Pulmonary artery endothelial cell (primary cell): ENCODE measurements at regions not wholly inside any gene's neighbourhood (a gene's known extent, or its start where the extent isn't known, plus 50 kb on each side); places are given as distances from the start of the nearest gene placed in this dataset.
"Not testable (repeated sequence)": the region's sequence is repeated elsewhere in the genome, so short reads cannot be mapped to it uniquely, and the experiment has no call there.

ENCODE experiments used
- DNase-seq: peaks from one replicate; pipeline ENCODE4 v3.0.0-alpha.2; 2011; ENCODE audit warnings: low read depth, low spot score

DNA sequence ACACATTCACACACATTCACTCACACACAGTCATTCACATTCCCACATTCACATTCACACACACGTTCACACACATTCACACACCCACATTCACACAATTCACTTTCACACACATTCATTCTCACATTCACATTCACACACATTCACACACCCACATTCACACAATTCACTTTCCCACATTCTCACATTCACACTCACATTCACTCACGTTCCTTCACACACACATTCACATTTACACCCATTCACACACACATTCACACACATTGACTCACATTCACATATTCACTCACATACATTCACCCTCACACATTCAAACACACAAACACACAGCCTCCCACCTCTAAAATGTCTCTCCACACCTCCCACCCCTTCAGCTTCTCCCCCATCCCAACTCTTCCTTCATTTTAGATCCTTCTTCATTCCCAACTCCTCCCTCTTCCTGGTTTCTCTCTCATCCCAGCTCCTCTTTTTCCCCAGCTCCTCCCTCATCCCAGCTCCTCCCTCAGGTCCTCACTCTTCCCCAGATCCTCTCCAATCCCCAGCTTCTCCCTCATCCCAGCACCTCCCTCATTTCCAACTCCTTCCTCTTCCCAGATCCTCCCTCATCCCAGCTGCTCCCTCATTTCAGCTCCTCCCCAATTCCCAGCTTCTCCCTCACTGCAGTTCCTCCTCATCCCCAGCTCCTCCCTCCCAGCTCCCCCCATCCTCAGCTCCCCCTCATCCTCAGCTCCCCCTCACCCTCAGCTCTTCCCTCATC is 111.0 kb downstream of the FAM53A start:
- DNase-seq = no peak

DNA sequence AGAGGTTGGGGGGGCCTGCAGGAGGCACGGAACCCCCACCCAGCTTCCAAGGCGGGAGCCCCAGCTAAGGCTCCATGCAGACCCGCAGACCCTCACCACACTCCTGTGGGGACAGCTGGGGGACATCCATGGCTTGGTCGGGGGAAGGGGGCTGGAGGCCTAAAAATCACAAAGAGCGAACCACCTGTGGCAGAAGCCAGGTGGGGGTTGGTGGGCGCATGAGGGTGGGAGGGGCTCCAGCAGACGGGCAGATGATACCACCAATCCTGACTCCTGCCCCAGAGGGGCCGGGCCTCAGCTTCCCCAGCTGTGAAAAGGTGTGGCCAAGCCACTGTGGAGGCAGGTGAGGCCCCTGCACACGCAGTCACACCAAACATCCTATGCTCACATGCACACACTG is 111.6 kb downstream of the FAM53A start:
- no peak for DNase-seq

DNA sequence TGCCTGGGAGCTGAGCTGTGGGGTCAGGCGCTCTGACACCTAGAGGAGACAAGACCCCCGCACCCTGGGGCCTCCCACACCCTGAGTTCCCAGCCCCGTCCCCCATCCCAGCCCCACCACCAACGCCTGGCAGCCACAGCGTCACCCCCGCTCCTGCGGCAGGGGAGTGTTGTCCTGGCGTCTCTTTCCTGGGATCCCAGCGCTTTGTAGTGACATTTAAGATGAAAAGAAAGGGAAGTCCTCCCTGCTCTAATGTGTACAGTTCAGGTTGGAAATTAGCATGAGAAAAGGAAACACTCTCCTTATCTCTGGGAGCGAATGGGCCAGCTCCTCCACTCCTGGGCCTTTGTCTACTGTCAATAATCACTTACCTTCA is 112.1 kb downstream of the FAM53A start:
- no peak for DNase-seq

DNA sequence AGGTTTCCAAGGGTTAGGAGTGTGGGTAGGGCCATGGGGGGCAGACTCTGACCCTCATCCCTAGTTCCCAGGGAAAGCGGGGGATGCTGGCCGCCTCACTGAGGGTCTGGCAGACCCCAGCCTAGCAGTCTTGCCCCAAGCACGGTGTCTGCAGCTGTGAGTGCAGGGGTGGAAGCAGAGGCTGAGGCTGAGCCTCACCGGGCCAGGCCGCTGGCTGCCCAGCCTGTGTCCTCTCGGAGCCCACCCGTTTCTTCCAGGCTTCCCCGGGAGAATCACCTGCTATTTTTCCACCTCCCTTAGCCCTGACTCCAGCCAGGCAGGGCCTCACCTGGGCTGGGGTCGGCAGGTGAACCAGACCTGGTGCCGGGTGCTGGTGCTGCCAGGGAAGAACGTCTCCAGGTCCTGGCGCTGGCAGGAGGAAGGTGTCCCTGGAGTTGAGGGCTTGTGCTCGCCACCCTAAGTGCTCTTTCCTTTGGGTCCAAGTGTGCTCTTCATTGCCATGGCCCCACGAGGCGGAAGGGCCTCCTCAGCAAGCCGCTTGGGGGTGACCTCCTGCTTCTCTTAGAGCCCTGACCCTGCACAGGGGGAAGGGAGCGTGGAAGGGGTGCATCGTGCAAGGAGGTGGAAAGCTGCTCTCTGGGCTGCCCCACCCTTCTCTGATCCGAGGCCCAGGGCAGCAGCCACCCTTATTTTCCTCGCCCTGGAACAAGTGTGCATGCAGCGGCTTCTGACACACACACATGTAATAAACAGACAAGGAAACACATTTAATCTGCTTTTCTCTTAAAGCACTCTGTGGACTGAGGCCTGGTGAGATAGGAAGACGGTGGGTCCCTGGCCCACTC is 112.7 kb downstream of the FAM53A start:
- no peak for DNase-seq

DNA sequence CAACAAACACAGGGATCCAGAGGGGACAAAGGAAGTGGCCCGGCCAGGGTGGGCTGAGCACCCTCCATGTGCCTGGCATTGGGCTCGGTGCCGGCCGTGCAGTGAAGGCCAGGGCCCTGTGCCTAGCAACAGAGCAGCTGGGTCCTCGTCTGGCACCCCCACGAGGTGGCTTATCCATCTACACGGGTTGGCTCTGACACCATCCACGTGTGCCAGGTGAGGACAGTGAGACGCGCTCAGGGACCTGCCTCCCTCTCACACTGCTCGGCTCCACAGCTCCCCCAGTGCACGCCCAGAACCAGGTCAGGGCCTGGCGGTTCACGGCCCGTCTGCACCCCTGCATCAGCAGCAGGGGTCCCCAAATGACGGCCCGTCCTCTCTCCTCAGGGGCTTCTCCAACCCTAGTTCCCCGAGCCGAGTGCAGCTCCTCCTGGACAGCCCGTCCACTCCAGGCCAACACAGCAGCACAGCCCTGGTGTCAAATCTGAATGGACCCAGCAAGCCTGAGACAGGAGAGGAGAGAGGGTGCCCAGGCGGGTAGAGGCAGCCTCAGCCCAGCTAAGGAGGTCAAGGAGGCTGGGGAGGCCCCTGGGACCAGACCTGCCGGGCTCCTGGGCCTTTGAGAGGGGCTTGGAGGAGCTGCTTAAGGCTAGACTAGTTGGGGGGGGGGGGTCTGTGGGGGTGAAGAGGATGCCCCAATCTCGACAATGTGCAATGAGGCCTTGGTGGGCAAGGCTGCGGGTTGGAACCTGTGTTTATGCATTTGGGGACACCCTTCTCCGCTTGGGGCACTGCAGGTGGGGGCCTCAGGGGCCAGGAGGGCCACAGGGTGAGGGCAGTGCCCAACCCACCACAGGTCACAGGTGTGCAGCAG is 113.6 kb downstream of the FAM53A start:
- no peak for DNase-seq

DNA sequence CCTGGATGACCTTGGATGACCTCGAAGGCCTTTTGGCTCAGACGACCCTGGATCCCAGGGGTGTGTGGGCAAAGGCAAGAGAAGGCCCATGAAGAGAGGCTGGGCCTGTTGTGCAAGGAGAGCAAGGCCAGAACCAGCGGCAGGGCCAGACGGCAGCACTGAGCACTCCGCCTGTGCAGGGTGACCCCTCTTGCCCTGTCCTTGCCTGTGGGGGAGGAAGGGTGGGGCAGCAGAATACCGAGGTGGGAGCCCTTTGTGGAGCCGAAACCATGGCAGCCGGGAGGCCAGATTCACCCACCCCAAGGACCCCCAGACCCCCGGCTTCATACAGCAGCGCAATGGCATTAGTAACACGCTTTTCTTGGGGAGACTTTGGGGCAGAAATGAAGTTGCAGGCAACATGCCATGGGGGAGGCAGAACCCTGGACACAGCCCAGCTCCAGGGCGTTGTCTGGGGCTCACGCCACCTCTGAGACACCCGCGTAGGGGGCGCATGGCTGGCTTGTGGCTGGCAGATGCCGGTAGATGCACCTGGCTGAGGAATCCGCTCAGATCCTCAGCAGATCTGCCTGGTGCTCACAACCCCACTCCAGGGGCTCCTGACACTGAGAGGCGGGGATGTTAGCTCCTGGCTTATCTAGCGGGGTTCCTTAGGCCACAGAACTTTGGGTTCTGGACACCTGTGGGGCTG is 114.5 kb downstream of the FAM53A start:
- no peak for DNase-seq

DNA sequence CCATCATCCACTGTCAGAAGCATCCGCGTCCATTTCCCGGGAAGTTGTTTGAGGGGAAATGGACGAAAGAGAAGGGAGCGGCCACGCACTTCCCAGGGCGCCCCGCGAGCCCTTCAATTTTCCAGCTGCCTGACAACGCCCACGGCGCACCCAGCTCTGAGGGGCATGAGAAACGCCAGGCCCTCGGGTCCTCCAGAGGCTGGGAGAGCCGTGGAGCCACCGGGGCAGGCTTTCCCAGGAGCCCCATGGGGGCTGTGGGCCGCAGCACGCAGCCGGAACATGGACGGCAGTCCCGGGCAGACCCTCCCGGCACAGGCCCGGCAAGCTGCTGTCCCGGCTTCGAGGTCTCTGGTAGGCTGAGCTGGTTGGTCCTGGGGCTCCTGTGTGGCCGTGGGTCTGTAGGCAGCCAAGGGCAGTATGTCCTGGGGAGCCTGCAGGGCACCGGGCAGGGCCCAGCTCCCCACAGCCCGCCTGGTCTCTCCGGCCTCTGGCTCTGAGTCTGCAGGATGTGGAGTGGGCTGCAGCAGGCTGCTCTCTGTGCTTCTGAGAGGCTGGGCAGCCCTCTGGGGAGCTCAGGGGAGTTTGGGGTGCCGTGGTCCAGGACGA is 115.2 kb downstream of the FAM53A start:
- DNase-seq = no peak

DNA sequence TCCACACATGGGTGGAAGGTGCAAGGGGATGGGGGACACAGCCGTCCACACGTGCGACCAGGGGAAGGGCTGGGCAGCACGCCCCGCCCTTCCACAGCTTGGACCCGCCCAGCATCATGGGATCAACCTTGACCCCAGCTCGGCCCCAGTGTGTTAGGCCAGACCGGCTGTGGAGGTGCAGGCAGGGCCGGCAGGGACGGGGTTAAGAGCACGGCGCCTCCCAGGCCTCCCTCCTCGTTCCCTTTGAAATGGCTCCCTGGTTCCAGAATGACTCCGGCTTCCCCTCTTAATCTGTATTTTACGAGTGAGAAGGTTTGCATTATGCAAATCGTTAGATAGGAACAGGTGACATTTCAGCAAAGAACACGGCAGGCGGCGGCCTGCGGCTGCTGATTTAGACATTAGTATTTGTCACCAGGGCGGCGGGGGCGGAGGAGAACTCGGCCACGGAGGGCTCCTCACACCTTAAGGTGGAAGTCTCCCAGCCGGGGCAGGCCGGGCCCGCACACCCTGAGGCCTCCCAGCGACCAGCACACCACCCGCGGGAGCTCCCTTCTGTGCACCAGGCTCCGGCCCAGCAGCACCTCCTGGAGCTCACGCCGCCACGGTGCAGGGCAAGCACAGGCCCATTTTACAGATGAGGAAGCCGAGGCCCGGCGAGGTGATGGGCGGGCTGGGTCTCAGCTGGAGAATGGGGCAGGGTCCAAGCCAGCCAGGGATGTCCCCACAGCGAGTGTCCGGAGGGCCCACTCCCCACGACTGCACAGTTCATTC is 116.1 kb downstream of the FAM53A start:
- DNase-seq = no peak

DNA sequence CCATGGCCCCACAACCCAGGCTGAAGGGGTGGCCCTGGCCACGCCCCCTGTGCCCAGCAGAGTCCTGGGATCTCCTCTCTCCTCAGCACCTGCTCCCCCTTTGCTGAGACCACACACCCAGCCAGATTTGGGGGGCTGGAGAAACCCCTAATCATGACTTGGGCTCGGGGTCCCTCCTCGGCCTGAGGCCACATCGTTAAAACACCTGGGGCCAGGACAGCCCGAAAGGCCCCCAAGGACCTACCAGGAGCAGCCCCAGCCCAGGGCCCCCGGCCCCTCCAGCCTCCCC is 116.7 kb downstream of the FAM53A start:
- no peak for DNase-seq

DNA sequence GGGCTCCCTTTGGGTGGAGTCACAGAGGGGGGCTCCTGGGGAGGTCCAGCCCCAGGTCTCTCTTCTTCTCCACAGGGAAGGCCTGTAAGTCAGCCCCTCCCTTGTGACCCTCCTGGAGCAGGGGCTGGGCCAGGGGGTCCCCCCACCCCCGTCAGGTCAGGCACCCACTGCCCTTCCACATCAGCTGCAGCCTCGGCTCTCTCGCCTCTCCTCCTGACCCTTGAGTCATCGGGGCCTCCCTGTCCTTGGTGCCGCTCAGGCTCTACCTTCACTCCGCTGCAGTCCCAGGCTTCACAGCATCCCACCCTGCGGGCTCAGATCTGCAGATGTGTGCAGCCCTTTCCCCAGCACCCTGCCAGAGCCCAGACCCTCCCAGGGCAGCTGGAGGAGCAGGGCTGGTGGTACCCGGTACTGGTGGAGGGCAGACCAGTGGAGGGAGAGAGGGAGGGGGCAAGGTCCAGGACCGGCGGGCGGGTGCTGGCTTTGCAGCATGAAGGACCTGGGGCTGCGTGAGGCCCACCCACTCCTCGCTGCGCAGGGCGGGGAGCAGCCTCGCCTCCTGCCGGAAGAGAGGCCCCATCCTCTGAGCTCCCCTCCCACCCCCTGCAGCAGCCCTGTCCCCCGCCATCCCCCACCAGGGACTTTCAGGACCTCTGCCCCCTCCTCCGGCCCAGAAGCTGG is 117.1 kb downstream of the FAM53A start:
- DNase-seq = no peak

DNA sequence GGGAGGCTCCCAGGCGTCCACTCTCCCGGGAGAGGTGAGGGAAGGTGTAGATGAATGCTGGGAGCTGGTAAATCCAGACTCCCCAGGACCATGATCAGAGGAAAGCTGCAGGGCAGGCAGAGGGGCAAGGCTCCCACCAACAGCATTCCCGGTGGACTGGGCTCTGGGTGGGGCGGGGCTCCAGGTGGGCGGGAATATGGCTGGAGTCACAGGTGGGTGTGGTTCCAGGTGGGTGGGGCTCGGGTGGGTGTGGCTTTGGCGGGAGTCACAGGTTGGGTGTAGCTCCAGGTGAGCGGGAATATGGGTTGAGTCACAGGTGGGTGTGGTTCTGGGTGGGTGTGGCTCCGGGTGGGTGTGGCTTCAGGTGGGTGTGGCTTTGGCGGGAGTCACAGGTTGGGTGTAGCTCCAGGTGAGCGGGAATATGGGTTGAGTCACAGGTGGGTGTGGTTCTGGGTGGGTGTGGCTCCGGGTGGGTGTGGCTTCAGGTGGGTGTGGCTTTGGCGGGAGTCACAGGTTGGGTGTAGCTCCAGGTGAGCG is 117.7 kb downstream of the FAM53A start:
- DNase-seq = not testable (repeated sequence)

DNA sequence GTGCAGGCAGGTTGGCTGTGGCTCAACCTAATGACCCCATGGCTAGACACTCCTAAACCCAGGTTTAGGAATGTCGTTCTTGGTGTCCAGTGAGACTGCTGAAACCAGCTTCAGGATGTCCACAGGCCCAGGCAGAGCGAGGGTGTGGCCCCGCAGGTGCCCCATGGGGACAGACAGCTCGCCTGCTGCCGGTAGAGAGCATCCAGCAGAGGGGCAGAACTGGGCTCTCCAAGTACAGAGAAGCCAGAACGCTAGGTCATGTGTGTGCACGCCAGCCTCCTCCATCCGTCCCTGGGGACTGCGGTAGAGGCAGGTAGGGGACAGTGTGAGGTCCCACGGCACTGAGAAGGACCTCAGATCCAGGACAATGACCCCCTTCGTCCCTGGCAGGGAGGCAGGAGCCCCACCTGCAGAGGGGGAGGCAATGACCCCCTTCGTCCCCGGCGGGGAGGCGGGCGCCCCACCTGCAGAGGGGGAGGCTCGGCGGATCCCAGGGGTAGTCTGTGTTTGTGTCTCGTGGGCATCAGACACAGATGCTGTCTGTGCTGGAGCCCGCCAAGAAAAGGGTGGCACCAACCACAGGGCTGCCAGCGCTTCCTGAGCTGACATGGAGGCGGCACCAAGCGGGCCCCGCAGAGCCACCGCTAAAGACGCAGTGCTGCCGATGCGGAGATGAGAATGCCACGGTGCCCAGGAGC is 118.4 kb downstream of the FAM53A start:
- no peak for DNase-seq

DNA sequence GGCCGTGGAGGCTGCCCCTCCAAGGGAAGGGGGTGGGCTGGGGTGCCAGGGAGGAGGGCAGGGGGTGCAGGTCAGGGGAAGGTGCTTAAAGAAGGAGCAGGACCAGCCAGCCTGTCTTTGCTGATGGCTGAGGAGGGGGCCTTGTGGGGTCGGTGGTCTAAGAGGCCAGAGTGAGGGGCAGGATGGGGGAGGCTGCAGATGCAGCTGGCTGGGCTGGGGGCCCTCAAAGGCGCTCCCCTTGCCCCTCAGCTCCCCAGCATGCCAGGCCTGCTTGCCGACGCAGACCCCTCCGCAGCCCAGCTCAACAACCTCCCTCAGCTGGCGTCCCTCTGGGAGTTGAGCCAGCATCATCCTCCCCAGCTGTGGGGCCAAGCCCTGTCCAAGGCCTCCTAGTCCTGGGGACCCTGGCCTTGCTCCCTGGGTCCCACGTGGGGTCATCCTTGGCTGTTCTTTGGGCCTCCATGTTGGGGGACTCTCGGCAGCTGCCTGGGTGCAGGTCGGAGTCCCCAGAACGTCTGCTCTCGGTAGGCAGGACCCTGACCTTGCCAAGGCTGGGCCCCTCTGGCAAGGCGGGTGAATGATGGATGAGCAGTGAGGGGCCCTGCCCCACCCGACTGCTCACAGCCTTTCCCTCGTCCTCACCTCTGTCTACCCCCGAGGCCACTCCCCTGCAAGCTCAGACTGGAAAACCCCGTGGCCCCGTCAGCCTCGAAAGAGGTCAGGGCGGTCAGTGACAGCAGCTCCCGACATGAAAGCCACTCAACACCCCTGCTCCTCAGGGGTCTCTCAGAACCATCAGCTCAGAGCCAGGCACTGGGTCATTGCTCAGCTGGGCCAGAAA is 119.4 kb downstream of the FAM53A start:
- DNase-seq = no peak

DNA sequence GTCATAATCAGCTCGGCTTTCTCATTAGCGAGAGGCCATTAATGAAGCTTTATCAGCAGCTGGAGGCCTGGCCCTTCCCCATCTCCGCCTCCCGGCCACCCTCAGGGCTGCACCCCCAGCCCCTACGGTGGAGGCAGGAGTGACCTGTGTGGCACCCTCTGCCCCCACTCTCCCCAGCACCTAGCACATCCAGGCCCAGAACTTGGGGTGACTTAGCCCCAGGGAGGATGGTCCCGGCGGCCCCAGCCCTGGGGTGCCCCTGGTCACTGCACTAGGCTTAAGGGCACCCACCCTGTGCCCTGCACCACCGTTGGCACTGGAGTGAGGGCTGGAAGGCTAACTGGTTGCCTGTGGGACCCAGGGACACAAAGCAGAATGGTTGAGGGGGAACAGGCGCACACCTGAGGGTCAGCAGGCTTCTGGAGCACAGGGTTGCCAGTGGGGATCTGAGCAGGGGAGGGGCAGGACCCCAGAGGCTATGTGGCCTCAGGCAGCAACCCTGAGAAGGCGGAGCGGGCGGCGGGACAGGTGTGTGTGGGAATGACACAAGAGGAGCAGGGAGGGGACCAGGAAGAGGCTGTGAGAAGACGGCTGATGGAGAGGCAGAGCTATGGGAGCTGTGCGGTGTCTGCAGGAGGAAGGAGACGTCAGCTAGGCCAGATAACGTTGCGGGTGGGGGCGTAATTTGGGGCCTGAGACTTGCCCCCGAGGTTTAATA is 120.2 kb downstream of the FAM53A start:
- DNase-seq = no peak

DNA sequence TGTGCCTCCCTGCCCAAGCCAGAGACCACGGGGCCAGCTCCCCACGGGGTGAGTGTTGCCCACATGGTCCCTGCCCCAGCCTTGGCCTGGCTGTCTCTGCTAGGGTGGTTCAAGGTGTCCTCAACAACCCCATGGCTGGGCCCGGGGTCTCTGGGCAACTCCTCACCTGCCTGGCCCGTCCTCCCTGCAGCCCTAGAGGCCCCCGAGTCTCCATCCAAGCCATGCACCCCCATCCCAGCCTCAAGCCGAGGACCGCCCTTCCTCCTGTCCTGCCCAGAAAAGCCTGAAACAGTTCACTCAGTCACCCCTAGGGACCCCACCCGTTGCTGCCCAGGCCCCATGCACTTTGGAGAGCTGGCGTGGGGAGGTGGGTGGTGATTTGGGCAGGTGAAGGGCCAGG is 120.9 kb downstream of the FAM53A start:
- no peak for DNase-seq

DNA sequence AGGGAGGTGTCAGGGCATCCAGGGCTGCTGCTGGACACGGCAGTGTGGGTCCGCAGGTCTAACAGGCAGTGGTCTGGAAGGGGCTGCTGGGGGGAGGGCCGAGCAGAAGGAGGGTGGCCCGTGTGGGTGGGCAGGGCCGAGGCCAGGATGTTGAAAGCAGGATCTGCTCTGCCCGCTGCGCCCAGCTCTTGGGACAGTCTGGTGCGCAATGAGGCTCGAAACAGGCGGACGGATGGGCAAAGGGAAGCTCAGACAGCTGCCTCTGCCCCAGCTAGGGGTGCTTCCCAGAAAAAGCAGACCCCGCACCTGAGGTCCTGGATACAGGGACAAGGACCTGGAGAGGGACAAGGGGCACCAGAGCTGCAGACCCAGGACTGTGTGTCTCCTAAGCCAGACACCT is 121.3 kb downstream of the FAM53A start:
- DNase-seq = no peak

DNA sequence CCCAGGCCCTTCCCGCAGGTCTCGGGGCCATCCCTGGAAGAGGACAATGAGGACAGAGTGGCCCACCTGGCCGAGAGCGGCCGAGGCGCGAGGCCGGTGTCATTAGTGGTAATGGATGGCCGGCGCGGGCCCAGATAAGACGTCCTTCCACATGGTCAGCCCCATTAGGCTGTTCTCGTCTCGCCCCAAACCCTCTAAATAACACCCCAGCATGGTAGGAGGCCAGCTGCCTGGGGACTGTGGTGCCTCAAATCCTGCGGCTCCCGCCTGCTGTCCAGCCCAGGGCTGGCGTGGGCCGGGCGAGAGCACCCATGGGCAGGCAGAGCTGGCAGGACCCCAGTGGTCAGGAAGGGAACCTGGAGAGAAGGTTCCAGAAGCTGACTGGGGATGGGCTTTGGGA is 121.7 kb downstream of the FAM53A start:
- no peak for DNase-seq
